ENCODE measurements at regions not wholly inside any gene's neighbourhood (a gene's known extent, or its start where the extent isn't known, plus 50 kb on each side); places are given as distances from the start of the nearest gene placed in this dataset.

- no peak for TF ChIP-seq CTCF (IDR thresholded peaks at IDR 0.05)
- TF ChIP-seq POLR2A (IDR thresholded peaks at IDR 0.05): no peak
- TF ChIP-seq POLR2AphosphoS5 (IDR thresholded peaks at IDR 0.05; ENCODE audit: insufficient read depth in 1 of 2, low read depth in 1 of 2): no peak
Observed at GRCh38 chr11:110032259-110032658, 60.9 kb upstream of the ZC3H12C start.
